Activated naive CD8-positive, alpha-beta T cell treated with anti-CD3 and anti-CD28 coated beads, Interleukin-2, amount 50 U/mL, for 24 hours (primary cell): ENCODE measurements at regions not wholly inside any gene's neighbourhood (a gene's known extent, or its start where the extent isn't known, plus 50 kb on each side); places are given as distances from the start of the nearest gene placed in this dataset.
A peak's percentile ranks its signal among the peaks of the same experiment; 100 is the strongest.
"Not testable (repeated sequence)": the region's sequence is repeated elsewhere in the genome, so short reads cannot be mapped to it uniquely, and the experiment has no call there.

Experiments
- ATAC-seq: fragments of 150-1000 bp; cut with Tn5 transposase; one replicate; pipeline ENCODE4 v1.10.0; 2021
- DNase-seq: peaks from one replicate; pipeline ENCODE4 v3.0.0; 2021
- H3K27ac Mint-ChIP-seq: one replicate; pipeline ENCODE4 v1.8.0; 2021; ENCODE audit warnings: mild to moderate bottlenecking, mixed read lengths
- H3K27me3 Mint-ChIP-seq: one replicate; pipeline ENCODE4 v1.8.0; 2021; ENCODE audit warnings: mixed read lengths
- H3K36me3 Mint-ChIP-seq: one replicate; pipeline ENCODE4 v1.8.0; 2021; ENCODE audit warnings: low read depth, mixed read lengths
- H3K4me1 Mint-ChIP-seq: one replicate; pipeline ENCODE4 v1.8.0; 2021; ENCODE audit warnings: mixed read lengths
- H3K4me3 Mint-ChIP-seq: one replicate; pipeline ENCODE4 v1.8.0; 2021; ENCODE audit warnings: mild to moderate bottlenecking, moderate library complexity, mixed read lengths
- H3K9me3 Mint-ChIP-seq: one replicate; pipeline ENCODE4 v1.8.0; 2021; ENCODE audit warnings: mixed read lengths

- H3K4me3 Mint-ChIP-seq, H3K36me3 Mint-ChIP-seq, DNase-seq, H3K27ac Mint-ChIP-seq, H3K27me3 Mint-ChIP-seq, H3K9me3 Mint-ChIP-seq, ATAC-seq, H3K4me1 Mint-ChIP-seq: not testable (repeated sequence)
These were observed 5001.9 kb upstream of the OR11H1 start for GRCh38 chr22:10526079-10526478.

GRCh38 chr22:10531141-10531540, 4996.9 kb upstream of the OR11H1 start:
- DNase-seq, H3K9me3 Mint-ChIP-seq, ATAC-seq, H3K36me3 Mint-ChIP-seq, H3K27ac Mint-ChIP-seq, H3K4me3 Mint-ChIP-seq, H3K27me3 Mint-ChIP-seq, H3K4me1 Mint-ChIP-seq: not testable (repeated sequence)

GRCh38 chr22:10572531-10572930, 4955.5 kb upstream of the OR11H1 start:
- H3K9me3 Mint-ChIP-seq, H3K36me3 Mint-ChIP-seq: not testable (repeated sequence)

GRCh38 chr22:10601071-10601470, 4926.9 kb upstream of the OR11H1 start:
- H3K9me3 Mint-ChIP-seq, ATAC-seq, H3K4me1 Mint-ChIP-seq, H3K36me3 Mint-ChIP-seq, DNase-seq, H3K4me3 Mint-ChIP-seq, H3K27me3 Mint-ChIP-seq, H3K27ac Mint-ChIP-seq: not testable (repeated sequence)

More at GRCh38 chr22:10572531-10572930, 4955.5 kb upstream of the OR11H1 start:
- H3K27me3 Mint-ChIP-seq, H3K4me3 Mint-ChIP-seq, DNase-seq, H3K27ac Mint-ChIP-seq, H3K4me1 Mint-ChIP-seq, ATAC-seq: not testable (repeated sequence)

- not testable (repeated sequence) for H3K27me3 Mint-ChIP-seq, H3K4me1 Mint-ChIP-seq, H3K9me3 Mint-ChIP-seq, H3K36me3 Mint-ChIP-seq, DNase-seq, ATAC-seq, H3K27ac Mint-ChIP-seq, H3K4me3 Mint-ChIP-seq
These were observed 4896.0 kb upstream of the OR11H1 start for GRCh38 chr22:10631961-10632360.

- H3K9me3 Mint-ChIP-seq, H3K36me3 Mint-ChIP-seq, H3K27me3 Mint-ChIP-seq, H3K27ac Mint-ChIP-seq, ATAC-seq, H3K4me3 Mint-ChIP-seq, DNase-seq, H3K4me1 Mint-ChIP-seq: not testable (repeated sequence)
These were observed 4892.7 kb upstream of the OR11H1 start for GRCh38 chr22:10635341-10635740.

- not testable (repeated sequence) for H3K36me3 Mint-ChIP-seq, H3K4me3 Mint-ChIP-seq, H3K27ac Mint-ChIP-seq, DNase-seq, ATAC-seq, H3K4me1 Mint-ChIP-seq, H3K9me3 Mint-ChIP-seq, H3K27me3 Mint-ChIP-seq
These were observed 4865.2 kb upstream of the OR11H1 start for GRCh38 chr22:10662818-10663217.

- not testable (repeated sequence) for H3K36me3 Mint-ChIP-seq, H3K27me3 Mint-ChIP-seq, DNase-seq, H3K4me1 Mint-ChIP-seq, ATAC-seq, H3K27ac Mint-ChIP-seq, H3K9me3 Mint-ChIP-seq, H3K4me3 Mint-ChIP-seq
These were observed 4854.9 kb upstream of the OR11H1 start for GRCh38 chr22:10673065-10673464.

GRCh38 chr22:10678720-10679119, 4849.3 kb upstream of the OR11H1 start:
- DNase-seq, H3K4me3 Mint-ChIP-seq, H3K27ac Mint-ChIP-seq, H3K27me3 Mint-ChIP-seq, H3K36me3 Mint-ChIP-seq, H3K9me3 Mint-ChIP-seq, ATAC-seq, H3K4me1 Mint-ChIP-seq: not testable (repeated sequence)

- H3K4me3 Mint-ChIP-seq, DNase-seq, ATAC-seq, H3K27ac Mint-ChIP-seq, H3K27me3 Mint-ChIP-seq, H3K9me3 Mint-ChIP-seq, H3K4me1 Mint-ChIP-seq, H3K36me3 Mint-ChIP-seq: not testable (repeated sequence)
These were observed 4842.6 kb upstream of the OR11H1 start for GRCh38 chr22:10685436-10685835.

GRCh38 chr22:10687256-10687655, 4840.7 kb upstream of the OR11H1 start:
- DNase-seq, H3K4me1 Mint-ChIP-seq, H3K4me3 Mint-ChIP-seq, H3K27ac Mint-ChIP-seq, H3K36me3 Mint-ChIP-seq, ATAC-seq, H3K27me3 Mint-ChIP-seq, H3K9me3 Mint-ChIP-seq: not testable (repeated sequence)

- not testable (repeated sequence) for ATAC-seq, H3K4me1 Mint-ChIP-seq, H3K27ac Mint-ChIP-seq, DNase-seq, H3K4me3 Mint-ChIP-seq, H3K27me3 Mint-ChIP-seq, H3K9me3 Mint-ChIP-seq, H3K36me3 Mint-ChIP-seq
These were observed 4829.2 kb upstream of the OR11H1 start for GRCh38 chr22:10698836-10699235.

- not testable (repeated sequence) for ATAC-seq, H3K4me3 Mint-ChIP-seq, H3K36me3 Mint-ChIP-seq
These were observed 4828.5 kb upstream of the OR11H1 start for GRCh38 chr22:10699301-10700097.

GRCh38 chr22:10708175-10708574, 4819.8 kb upstream of the OR11H1 start:
- H3K9me3 Mint-ChIP-seq = peaks cover 13% of the 10 kb centered on the region
- H3K27me3 Mint-ChIP-seq, H3K27ac Mint-ChIP-seq, H3K4me3 Mint-ChIP-seq, H3K4me1 Mint-ChIP-seq, H3K36me3 Mint-ChIP-seq, DNase-seq: not testable (repeated sequence)
- ATAC-seq = peak; percentile 33

More at GRCh38 chr22:10699301-10700097, 4828.5 kb upstream of the OR11H1 start:
- H3K27me3 Mint-ChIP-seq, H3K27ac Mint-ChIP-seq, DNase-seq, H3K9me3 Mint-ChIP-seq, H3K4me1 Mint-ChIP-seq: not testable (repeated sequence)

GRCh38 chr22:10710923-10711322, 4817.1 kb upstream of the OR11H1 start:
- H3K36me3 Mint-ChIP-seq, H3K4me1 Mint-ChIP-seq, ATAC-seq, H3K4me3 Mint-ChIP-seq, H3K27ac Mint-ChIP-seq, H3K27me3 Mint-ChIP-seq, DNase-seq: not testable (repeated sequence)
- H3K9me3 Mint-ChIP-seq = peaks cover 35% of the 10 kb centered on the region
